Stimulated activated CD8-positive, alpha-beta memory T cell treated with anti-CD3 and anti-CD28 coated beads, Interleukin-2, amount 100 ng/mL, for 48 hours (primary cell): ENCODE measurements at regions not wholly inside any gene's neighbourhood (a gene's known extent, or its start where the extent isn't known, plus 50 kb on each side); places are given as distances from the start of the nearest gene placed in this dataset.
"Not testable (repeated sequence)": the region's sequence is repeated elsewhere in the genome, so short reads cannot be mapped to it uniquely, and the experiment has no call there.

ENCODE experiments used
- DNase-seq, 2 donors: peaks; one replicate each; pipeline ENCODE4 v3.0.0-alpha.2; 2020; ENCODE audit warnings: low read depth in 2 of 2

GRCh38 chr5:82956600-82956999 is 120.6 kb downstream of the TMEM167A start:
- DNase-seq, result no peak

DNA sequence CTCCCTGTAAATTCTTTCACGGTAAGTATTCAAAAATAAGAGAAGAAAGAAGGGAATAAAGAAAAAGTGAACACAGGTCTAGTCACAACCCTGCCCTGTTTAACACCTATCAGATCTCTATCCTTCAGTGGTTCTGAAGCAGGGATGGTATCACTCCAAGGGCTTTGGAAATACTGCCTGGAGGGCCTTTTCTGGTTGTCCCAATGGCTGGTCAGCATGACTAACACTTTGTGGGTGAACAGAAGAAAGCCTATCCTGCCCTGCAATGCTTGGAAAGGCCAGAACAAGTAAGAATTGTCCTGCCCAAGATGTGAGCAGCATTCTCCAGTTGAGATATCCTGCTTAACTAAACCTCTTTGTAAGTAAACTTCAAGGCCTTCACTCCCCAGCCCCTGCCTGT is 124.9 kb downstream of the TMEM167A start:
- no peak for DNase-seq

DNA sequence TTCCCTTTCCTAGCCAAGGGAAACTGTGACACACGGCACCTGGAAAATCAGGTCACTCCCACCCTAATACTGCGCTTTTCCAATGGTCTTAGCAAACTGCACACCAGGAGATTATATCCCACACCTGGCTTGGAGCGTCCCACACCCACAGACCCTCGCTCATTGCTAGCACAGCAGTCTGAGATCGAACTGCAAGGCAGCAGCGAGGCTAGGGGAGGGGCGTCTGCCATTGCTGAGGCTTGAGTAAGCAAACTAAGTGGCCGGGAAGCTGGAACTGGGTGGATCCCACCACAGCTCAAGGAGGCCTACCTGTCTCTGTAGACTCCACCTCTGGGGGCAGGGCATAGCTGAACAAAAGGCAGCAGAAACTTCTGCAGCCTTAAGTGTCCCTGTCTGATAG is 132.9 kb downstream of the TMEM167A start:
- DNase-seq, result not testable (repeated sequence)

DNA sequence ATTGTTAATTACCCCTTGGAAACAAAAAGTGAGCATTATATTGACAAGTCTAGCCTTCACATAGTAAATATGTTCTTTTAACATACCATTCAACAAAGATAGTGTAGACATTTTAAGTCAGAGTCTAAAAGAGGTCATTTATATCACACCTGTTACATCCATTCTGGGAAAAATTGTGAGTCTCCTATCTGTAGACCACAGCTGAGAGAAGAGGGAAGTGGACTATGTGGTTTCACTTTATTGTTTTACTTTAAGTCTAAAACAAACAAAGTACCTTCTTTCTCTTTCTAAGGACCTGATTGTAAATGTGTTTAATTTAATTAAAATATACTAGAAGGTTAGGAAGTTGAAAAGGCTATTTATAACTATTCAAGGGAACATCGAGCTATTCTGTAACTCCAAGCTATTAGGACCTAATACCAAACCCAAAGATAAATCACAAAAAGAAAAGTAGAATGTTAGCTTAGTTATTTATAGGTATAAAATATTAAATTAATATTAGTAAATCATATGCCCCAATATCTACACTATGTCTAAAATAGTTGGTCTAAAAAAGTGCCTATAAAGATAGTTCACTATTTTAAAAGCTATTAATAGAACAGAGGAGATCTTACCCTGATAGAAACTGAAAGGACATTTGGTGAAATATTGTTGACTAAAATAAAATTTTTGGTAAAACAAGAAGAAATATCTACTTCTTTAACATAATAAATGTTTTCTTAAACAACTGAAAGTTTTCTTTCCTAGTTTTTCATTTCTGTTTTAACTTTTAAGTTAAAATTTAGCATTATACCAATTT is 134.9 kb downstream of the TMEM167A start:
- DNase-seq, result no peak

GRCh38 chr5:82938901-82939725 is 138.1 kb downstream of the TMEM167A start:
- no peak for DNase-seq

GRCh38 chr5:82932473-82933220 is 144.5 kb downstream of the TMEM167A start:
- not testable (repeated sequence) for DNase-seq

DNA sequence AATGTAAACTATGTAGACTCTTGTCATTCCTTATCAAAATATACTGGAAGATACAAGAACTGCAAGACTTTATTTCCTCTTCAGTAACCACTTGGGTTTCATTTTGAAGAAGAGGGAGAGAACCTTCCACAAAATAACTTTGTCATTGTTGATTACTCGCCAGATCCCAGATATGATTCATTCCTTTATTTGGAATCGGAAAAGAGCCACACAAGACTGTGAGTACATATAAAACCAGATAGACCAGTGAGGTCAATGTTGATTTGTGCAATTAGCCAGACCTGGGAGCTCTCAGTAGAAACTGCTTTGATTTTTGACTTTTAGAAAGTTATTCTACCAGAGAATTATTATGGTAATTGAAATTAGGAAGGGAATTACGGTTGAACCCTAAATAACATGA is 146.1 kb downstream of the TMEM167A start:
- no peak for DNase-seq

DNA sequence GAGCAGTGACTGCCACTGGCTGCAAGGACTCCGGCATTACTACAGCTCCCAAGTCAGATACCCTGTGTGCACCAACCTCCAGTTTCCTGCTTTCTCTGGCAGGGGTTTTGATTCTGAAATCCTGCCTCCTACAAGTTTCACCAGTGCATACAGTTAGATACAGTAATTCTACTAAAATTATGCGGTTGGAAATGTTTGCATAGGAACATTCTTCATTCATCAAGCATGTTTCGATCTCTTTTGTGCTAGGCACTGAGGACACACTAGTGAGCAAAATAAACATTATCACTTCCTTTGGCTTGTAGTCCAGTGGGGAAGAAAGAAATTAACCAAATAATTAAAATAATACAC is 152.2 kb downstream of the TMEM167A start:
- no peak for DNase-seq

GRCh38 chr5:82924226-82925060 is 152.8 kb downstream of the TMEM167A start:
- DNase-seq, result no peak

DNA sequence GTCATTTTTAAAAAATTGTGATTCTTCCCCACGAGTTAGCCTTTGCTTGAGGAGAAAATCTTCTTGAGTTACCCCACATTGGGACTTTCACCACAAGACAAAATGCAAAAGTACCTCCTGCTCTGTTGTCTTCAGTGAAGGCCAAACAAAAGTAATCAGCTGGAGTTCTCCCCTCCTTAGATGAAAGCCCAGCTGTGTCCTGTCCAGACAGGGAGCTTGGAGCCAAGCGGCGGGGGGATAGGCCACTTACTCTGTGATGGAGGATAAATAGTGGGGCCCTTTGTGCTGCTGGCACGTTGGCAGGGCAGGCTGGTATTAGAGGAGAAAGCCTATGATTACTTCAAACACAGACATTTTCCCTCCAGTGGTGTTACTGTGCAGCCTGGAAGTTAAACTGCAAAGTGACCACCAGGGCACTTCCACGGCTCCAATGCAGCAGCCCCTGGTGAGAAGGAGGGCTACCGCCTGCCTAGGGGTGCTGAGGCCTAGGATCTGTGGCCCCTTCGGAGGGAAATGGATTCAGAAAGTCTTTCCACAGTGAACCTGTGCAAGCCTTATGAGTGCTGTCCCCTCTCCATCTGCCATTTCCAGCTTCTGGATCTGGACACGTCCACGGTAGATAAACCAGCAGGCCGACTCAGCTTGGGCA is 155.0 kb downstream of the TMEM167A start:
- DNase-seq, result no peak

DNA sequence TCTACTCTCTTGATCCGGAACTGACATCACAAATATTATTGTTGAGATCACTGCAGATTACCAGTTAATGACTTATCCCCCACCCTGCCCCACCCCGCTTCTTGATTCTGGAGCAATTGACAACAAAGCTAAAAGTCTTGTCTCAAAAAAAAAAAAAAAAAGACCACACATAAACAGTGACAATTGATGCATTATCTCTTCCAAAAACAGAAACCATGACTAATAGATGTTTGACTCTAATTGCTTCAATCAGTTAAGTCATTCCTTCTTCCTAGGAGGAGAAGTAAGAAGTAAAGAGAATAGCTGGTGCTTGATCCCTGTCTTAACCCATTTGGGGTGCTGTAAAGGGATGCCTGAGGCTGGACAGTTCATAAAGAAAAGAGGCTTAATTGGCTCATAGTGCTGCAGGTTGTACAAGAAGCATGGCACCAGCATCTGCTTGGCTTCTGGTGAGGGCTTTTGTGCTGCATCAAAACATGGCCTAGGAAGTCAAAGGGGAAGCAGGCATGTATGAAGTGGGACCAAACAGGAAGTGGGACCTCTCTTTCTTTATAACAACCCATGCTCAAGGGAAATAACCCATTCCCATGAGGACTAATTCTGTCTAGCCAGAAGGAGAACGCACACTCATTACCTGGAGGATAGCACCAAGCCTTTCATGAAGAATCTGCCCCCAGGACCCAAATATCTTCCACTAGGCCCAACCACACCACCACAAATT is 158.7 kb downstream of the TMEM167A start:
- no peak for DNase-seq

DNA sequence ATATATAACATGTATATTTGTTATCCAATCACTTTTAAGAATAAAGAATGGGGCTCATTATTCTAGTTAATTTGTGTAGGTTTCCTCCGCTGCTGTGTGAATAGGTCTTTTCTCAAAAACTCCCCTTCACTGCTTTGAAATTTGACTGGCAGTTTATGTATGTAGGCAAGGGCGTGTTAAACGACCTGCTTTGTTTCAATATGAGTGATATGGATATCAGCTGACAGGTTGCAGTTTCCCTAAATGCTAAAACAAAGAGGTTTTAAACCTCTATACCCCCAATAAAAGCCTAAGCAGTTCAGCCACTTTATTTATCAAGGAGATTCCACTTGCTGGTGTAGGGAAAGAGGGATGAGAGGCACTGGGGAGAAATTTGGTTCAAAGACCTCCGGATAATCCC is 159.6 kb downstream of the TMEM167A start:
- no peak for DNase-seq

DNA sequence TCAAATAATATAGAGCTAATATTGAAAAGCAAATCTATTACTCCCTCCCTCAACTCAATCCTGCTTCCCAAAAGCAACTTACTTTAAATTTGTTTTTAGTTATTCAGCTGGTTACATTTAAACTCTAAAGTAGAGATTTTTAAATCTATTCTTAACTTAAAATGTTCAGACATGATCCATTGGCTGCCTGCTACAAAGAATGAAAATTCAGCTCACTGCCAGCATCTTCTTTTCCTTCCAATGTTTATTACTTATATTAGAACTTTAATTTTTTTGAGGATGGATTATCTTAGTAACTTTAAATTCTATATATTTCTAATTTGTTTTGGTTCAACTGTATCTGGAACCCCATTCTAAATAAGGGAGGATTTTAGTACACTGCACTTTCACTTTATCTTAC is 163.2 kb downstream of the TMEM167A start:
- DNase-seq, result no peak

DNA sequence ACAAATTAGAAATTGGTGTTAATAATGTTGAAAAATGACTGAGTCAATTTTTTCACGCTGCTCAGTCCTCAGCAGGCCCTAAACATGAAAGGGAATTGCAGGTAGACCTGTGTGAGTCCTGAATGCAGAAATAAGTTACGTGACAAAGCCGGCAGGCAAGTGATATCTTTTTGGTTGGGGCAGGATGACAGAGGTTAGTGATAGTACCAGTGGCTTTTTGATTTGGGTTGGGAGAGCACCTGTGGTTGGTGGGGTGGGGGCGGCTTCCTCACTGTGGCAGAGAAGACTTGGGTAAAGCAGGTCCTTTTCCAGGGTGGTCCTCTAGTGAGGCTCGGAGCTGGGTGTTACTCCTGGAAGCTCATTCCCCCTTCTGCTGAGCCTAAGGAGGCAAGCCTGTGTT is 164.7 kb downstream of the TMEM167A start:
- DNase-seq, result no peak

- DNase-seq, result no peak
Observed at GRCh38 chr5:82911910-82912309, 165.3 kb downstream of the TMEM167A start.

GRCh38 chr5:82910905-82911304 is 166.3 kb downstream of the TMEM167A start:
- no peak for DNase-seq

DNA sequence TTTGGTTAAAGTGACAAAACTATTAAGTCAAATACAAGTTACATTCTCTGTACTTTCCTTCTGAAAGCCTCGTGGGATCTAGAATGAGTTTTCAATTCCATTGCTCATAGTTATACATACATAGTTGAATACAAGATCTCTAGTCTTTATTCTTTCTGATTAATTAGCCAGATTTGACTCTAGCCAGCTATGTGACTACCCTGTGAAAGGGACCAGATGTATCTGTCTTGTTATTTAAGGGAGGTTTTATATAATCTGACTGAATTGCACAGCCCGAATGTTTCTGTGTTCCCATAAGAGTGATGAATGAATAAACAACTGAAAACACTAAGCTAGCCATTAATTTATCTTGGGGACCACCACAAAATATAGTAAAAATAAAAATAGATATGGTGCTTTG is 166.7 kb downstream of the TMEM167A start:
- no peak for DNase-seq

DNA sequence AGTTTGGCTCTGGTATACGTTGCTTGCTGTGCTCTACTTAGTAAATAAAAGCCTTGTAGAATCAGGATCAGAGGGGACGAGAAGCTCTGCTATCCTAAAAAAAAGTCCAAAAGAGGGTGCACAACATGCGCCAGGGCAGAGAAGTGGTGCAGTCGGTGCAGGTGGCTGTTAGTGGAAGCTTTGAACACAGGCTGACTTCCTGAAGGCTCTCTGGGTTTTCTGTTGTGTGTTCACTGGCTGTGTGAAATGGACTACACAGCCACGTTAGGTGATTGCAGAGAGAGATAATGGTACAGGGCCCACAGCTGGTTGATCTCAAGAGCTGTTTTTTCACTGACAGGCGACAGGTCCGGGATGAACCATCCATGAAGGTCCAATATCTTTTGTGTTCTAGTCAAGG is 167.4 kb downstream of the TMEM167A start:
- no peak for DNase-seq

GRCh38 chr5:82905986-82906385 is 171.2 kb downstream of the TMEM167A start:
- DNase-seq, result no peak

GRCh38 chr5:82901281-82901888 is 175.8 kb downstream of the TMEM167A start:
- no peak for DNase-seq
